CD14-positive monocyte (primary cell): ENCODE measurements at regions not wholly inside any gene's neighbourhood (a gene's known extent, or its start where the extent isn't known, plus 50 kb on each side); places are given as distances from the start of the nearest gene placed in this dataset.

Source experiments
- DNase-seq, 3 donors: peaks; one replicate each; pipeline ENCODE4 v3.0.0-alpha.2; 2011 to 2022
- H2AFZ ChIP-seq: 2 replicates; pipeline ENCODE4 v1.6.0; 2012; ENCODE audit warnings: mild to moderate bottlenecking, low read depth, low read length, inconsistent platforms; ENCODE audit not compliant: insufficient read depth, poor library complexity, severe bottlenecking
- H3K27ac ChIP-seq, 2 donors: 1 replicate in 1 of 2; 2 replicates in 1 of 2; pipeline ENCODE4 v1.5.1; 2012 to 2013; ENCODE audit warnings: low read length in 2 of 2, control low read depth in 1 of 2, inconsistent platforms in 1 of 2, low read depth in 1 of 2, mild to moderate bottlenecking in 1 of 2
- H3K27me3 ChIP-seq, 2 donors: one replicate each; pipeline versions ENCODE4 v1.6.0 to v1.6.1; 2011 to 2013; ENCODE audit warnings: low read length in 2 of 2; ENCODE audit not compliant: control insufficient read depth in 2 of 2, insufficient read depth in 2 of 2
- H3K36me3 ChIP-seq, 2 donors: replicated peaks in 1 of 2; 1 replicate in 1 of 2; 2 replicates in 1 of 2; pipeline versions ENCODE4 v1.5.1 to v1.6.1; 2012 to 2013; ENCODE audit warnings: low read length in 2 of 2, control low read depth in 1 of 2, inconsistent platforms in 1 of 2, mild to moderate bottlenecking in 1 of 2; ENCODE audit not compliant: insufficient read depth in 2 of 2, control insufficient read depth in 1 of 2
- H3K4me1 ChIP-seq, 2 donors: 1 replicate in 1 of 2; 2 replicates in 1 of 2; pipeline versions ENCODE4 v1.5.1 to v1.6.1; 2012 to 2013; ENCODE audit warnings: low read length in 2 of 2, control low read depth in 1 of 2, inconsistent platforms in 1 of 2, mild to moderate bottlenecking in 1 of 2, moderate library complexity in 1 of 2; ENCODE audit not compliant: insufficient read depth in 2 of 2, control insufficient read depth in 1 of 2
- H3K4me2 ChIP-seq: replicated peaks from 2 replicates; pipeline ENCODE3; 2012; ENCODE audit warnings: low read length, moderate library complexity, mild to moderate bottlenecking; ENCODE audit not compliant: poor library complexity, severe bottlenecking; ENCODE audit errors: extremely low read depth
- H3K4me3 ChIP-seq, 3 experiments: fragments of 200-600 bp in 1 of 3; sonication (generic) in 1 of 3; replicated peaks in 1 of 3; 1 replicate in 2 of 3; 2 replicates in 1 of 3; pipeline ENCODE4 v1.5.1; 2011 to 2013; ENCODE audit warnings: low read length in 3 of 3, mild to moderate bottlenecking in 3 of 3, control low read depth in 2 of 3, low read depth in 2 of 3, inconsistent platforms in 1 of 3, moderate library complexity in 1 of 3
- H3K79me2 ChIP-seq: 2 replicates; pipeline ENCODE4 v1.6.0; 2012; ENCODE audit warnings: mild to moderate bottlenecking, control low read depth, inconsistent platforms, low read length, moderate library complexity; ENCODE audit not compliant: insufficient read depth
- H3K9ac ChIP-seq: 2 replicates; pipeline ENCODE4 v1.6.0; 2017; ENCODE audit warnings: low read length, mild to moderate bottlenecking; ENCODE audit not compliant: insufficient read depth, poor library complexity, severe bottlenecking
- H3K9me3 ChIP-seq, 2 donors: replicated peaks in 1 of 2; 1 replicate in 1 of 2; 2 replicates in 1 of 2; pipeline versions ENCODE4 v1.5.1 to v1.6.1; 2012 to 2013; ENCODE audit warnings: low read length in 2 of 2, control low read depth in 1 of 2; ENCODE audit not compliant: control insufficient read depth in 1 of 2, insufficient read depth in 1 of 2
- H4K20me1 ChIP-seq: 2 replicates; pipeline ENCODE4 v1.6.0; 2012; ENCODE audit warnings: mild to moderate bottlenecking, low read length, control low read depth, moderate library complexity; ENCODE audit not compliant: insufficient read depth
- H3K27ac Mint-ChIP-seq, 7 donors: one replicate each; pipeline ENCODE4 v1.8.0; 2020; ENCODE audit warnings: mild to moderate bottlenecking in 7 of 7, mixed read lengths in 7 of 7, moderate library complexity in 6 of 7, inconsistent platforms in 2 of 7
- H3K27me3 Mint-ChIP-seq, 3 donors: one replicate each; pipeline ENCODE4 v1.8.0; 2021 to 2022; ENCODE audit warnings: low read depth in 3 of 3, mild to moderate bottlenecking in 3 of 3, mixed read lengths in 3 of 3, moderate library complexity in 3 of 3, inconsistent platforms in 1 of 3
- H3K36me3 Mint-ChIP-seq, 2 donors: one replicate each; pipeline ENCODE4 v1.8.0; 2020; ENCODE audit warnings: mixed read lengths in 2 of 2, inconsistent platforms in 1 of 2, mild to moderate bottlenecking in 1 of 2
- H3K4me1 Mint-ChIP-seq: one replicate; pipeline ENCODE4 v1.8.0; 2020; ENCODE audit warnings: mild to moderate bottlenecking, mixed read lengths
- H3K4me3 Mint-ChIP-seq, 2 donors: one replicate each; pipeline ENCODE4 v1.8.0; 2020; ENCODE audit warnings: mild to moderate bottlenecking in 2 of 2, mixed read lengths in 2 of 2, moderate library complexity in 1 of 2
- H3K9me3 Mint-ChIP-seq, 7 donors: one replicate each; pipeline ENCODE4 v1.8.0; 2020 to 2022; ENCODE audit warnings: mixed read lengths in 7 of 7, mild to moderate bottlenecking in 6 of 7, moderate library complexity in 6 of 7, inconsistent platforms in 2 of 7
- CTCF ChIP-seq: fragments of 200-600 bp; IDR thresholded peaks from one replicate; pipeline ENCODE4 v1.8.0; 2022; ENCODE audit warnings: antibody characterized with exemption, mild to moderate bottlenecking
- WGBS: methylation state at CpG from one replicate; pipeline ENCODE4 v1.1.5; 2013; ENCODE audit warnings: missing lambda C conversion rate; ENCODE audit not compliant: insufficient coverage; 5-methylcytosine and 5-hydroxymethylcytosine counted together
- intact Hi-C, 2 donors: fragments of 100-400 bp; cut with micrococcal nuclease; formaldehyde crosslinking; loops; one replicate each; pipeline versions ENCODE4 v1.15.0 to v1.15.1; 2023

DNA sequence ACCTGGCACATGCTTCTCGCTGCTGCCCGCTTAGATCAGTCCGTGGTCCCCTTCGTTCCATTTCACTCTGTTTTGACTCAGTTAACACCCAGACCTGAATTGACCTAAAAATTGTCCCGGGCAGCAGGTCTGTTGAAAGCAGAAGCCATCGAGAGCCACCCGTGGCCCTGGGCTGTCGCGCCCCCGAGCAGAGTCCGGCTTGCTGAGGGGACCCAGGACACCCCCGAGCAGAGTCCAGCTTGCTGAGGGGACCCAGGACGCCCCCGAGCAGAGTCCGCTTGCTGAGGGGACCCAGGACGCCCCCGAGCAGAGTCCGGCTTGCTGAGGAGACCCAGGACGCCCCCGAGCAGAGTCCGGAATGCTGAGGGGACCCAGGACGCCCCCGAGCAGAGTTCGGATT lies 50.2 kb upstream of the GALNT9 start:
- intact Hi-C loops, result no loop called here
- no peak overlapping the region for H3K9ac ChIP-seq
- no peak for TF ChIP-seq CTCF
- no peak for DNase-seq
- WGBS, result 89% methylated on average over 24 of the region's 24 CpGs
- no peak overlapping the region for H3K27ac Mint-ChIP-seq
- H3K27me3 ChIP-seq, result peaks cover 0 to 17% of the 10 kb centered on the region in 2 donors
- H3K4me1 ChIP-seq, result no peaks in the 10 kb centered on the region
- H3K27me3 Mint-ChIP-seq, result peaks cover 14 to 31% (median 23%) of the 10 kb centered on the region in 3 donors
- no peak overlapping the region for H3K4me3 ChIP-seq
- H3K4me3 Mint-ChIP-seq, result no peak overlapping the region
- H3K4me1 Mint-ChIP-seq, result no peaks in the 10 kb centered on the region
- no peak overlapping the region for H3K4me2 ChIP-seq
- H3K9me3 Mint-ChIP-seq, result peaks cover 0 to 3% (median 0%) of the 10 kb centered on the region in 7 donors
- H3K36me3 Mint-ChIP-seq, result no peaks in the 10 kb centered on the region
- H3K79me2 ChIP-seq, result no peaks in the 10 kb centered on the region
- H3K9me3 ChIP-seq, result no peaks in the 10 kb centered on the region
- no peaks in the 10 kb centered on the region for H4K20me1 ChIP-seq
- H2AFZ ChIP-seq, result no peak overlapping the region
- H3K36me3 ChIP-seq, result no peaks in the 10 kb centered on the region
- no peak overlapping the region for H3K27ac ChIP-seq
